Urinary bladder (tissue), 3 donors: ENCODE measurements at regions not wholly inside any gene's neighbourhood (a gene's known extent, or its start where the extent isn't known, plus 50 kb on each side); places are given as distances from the start of the nearest gene placed in this dataset.
"Not testable (repeated sequence)": the region's sequence is repeated elsewhere in the genome, so short reads cannot be mapped to it uniquely, and the experiment has no call there.

ENCODE experiments used
- DNase-seq: peaks from one replicate; pipeline ENCODE4 v3.0.0-alpha.2; 2015; ENCODE audit errors: extremely low spot score
- H3K27ac ChIP-seq: one replicate; pipeline ENCODE4 v1.5.1; 2013; ENCODE audit warnings: low read depth, mild to moderate bottlenecking, moderate library complexity
- H3K36me3 ChIP-seq: one replicate; pipeline ENCODE4 v1.6.1; 2013; ENCODE audit warnings: mild to moderate bottlenecking, moderate library complexity; ENCODE audit not compliant: insufficient read depth
- H3K4me1 ChIP-seq: one replicate; pipeline ENCODE4 v1.6.1; 2013; ENCODE audit warnings: mild to moderate bottlenecking, moderate library complexity; ENCODE audit not compliant: insufficient read depth
- H3K4me3 ChIP-seq: one replicate; pipeline ENCODE4 v1.5.1; 2013; ENCODE audit warnings: low read depth, low read length
- WGBS: extraction: QIAGEN DNeasy Blood & Tissue Kit; methylation state at CpG from one replicate; pipeline ENCODE4 v1.1.7; 2013; 5-methylcytosine and 5-hydroxymethylcytosine counted together
- donor health status: healthy with polysubstance abuse.
- donor health status: healthy.

GRCh38 chr7:49700841-49701240, 72.6 kb upstream of the VWC2 start:
- Histone ChIP-seq H3K4me1 (no peaks in the 10 kb centered on the region), H3K36me3 (no peaks in the 10 kb centered on the region), H3K4me3 (no peak overlapping the region), H3K27ac (no peak overlapping the region)
- WGBS: 91% methylated on average over 13 of the region's 13 CpGs
- no peak for DNase-seq

GRCh38 chr7:49702099-49702498, 71.3 kb upstream of the VWC2 start:
- Histone ChIP-seq H3K4me3 (no peak overlapping the region), H3K4me1 (no peaks in the 10 kb centered on the region), H3K27ac (no peak overlapping the region), H3K36me3 (no peaks in the 10 kb centered on the region)
- DNase-seq: no peak
- WGBS: 67% methylated on average over 2 of the region's 2 CpGs

- no peak for DNase-seq
- WGBS: 77% methylated on average over 4 of the region's 4 CpGs
- Histone ChIP-seq H3K27ac (no peak overlapping the region), H3K4me3 (no peak overlapping the region), H3K4me1 (no peaks in the 10 kb centered on the region), H3K36me3 (no peaks in the 10 kb centered on the region)
These were observed 70.1 kb upstream of the VWC2 start for GRCh38 chr7:49703337-49703736.

- Histone ChIP-seq H3K4me1 (no peaks in the 10 kb centered on the region), H3K36me3 (no peaks in the 10 kb centered on the region), H3K27ac (no peak overlapping the region), H3K4me3 (no peak overlapping the region)
- no peak for DNase-seq
- WGBS: 79% methylated on average over 3 of the region's 3 CpGs
These were observed 69.6 kb upstream of the VWC2 start for GRCh38 chr7:49703881-49704280.

- 61% methylated on average over 5 of the region's 5 CpGs for WGBS
- no peaks in the 10 kb centered on the region for H3K4me1 ChIP-seq
- no peak overlapping the region for H3K4me3 ChIP-seq
- no peak for DNase-seq
- no peaks in the 10 kb centered on the region for H3K36me3 ChIP-seq
- H3K27ac ChIP-seq: no peak overlapping the region
These were observed 67.3 kb upstream of the VWC2 start for GRCh38 chr7:49706106-49706505.

- WGBS: 83% methylated on average over 3 of the region's 3 CpGs
- no peaks in the 10 kb centered on the region for H3K4me1 ChIP-seq
- H3K27ac ChIP-seq: no peak overlapping the region
These were observed 65.5 kb upstream of the VWC2 start for GRCh38 chr7:49707891-49708290.

GRCh38 chr7:49708590-49708989, 64.8 kb upstream of the VWC2 start:
- 88% methylated on average over 5 of the region's 5 CpGs for WGBS

More at GRCh38 chr7:49707891-49708290, 65.5 kb upstream of the VWC2 start:
- Histone ChIP-seq H3K36me3 (no peaks in the 10 kb centered on the region), H3K4me3 (no peak overlapping the region)
- no peak for DNase-seq

GRCh38 chr7:49711072-49711723, 62.2 kb upstream of the VWC2 start:
- H3K4me3 ChIP-seq, H3K4me1 ChIP-seq, DNase-seq, H3K36me3 ChIP-seq, H3K27ac ChIP-seq: not testable (repeated sequence)
- WGBS: 93% methylated on average over 28 of the region's 28 CpGs

More at GRCh38 chr7:49708590-49708989, 64.8 kb upstream of the VWC2 start:
- DNase-seq: no peak
- no peak overlapping the region for H3K4me3 ChIP-seq
- H3K36me3 ChIP-seq: no peaks in the 10 kb centered on the region
- no peak overlapping the region for H3K27ac ChIP-seq
- no peaks in the 10 kb centered on the region for H3K4me1 ChIP-seq

GRCh38 chr7:49714182-49714581, 59.3 kb upstream of the VWC2 start:
- Histone ChIP-seq H3K4me3 (no peak overlapping the region), H3K36me3 (no peaks in the 10 kb centered on the region), H3K27ac (no peak overlapping the region), H3K4me1 (no peaks in the 10 kb centered on the region)
- 67% methylated on average over 2 of the region's 2 CpGs for WGBS
- no peak for DNase-seq

GRCh38 chr7:49715486-49715885, 58.0 kb upstream of the VWC2 start:
- 86% methylated on average over 2 of the region's 2 CpGs for WGBS

GRCh38 chr7:49717547-49717946, 55.9 kb upstream of the VWC2 start:
- no peaks in the 10 kb centered on the region for H3K36me3 ChIP-seq
- no peaks in the 10 kb centered on the region for H3K4me1 ChIP-seq
- H3K27ac ChIP-seq: no peak overlapping the region
- no peak overlapping the region for H3K4me3 ChIP-seq
- 72% methylated on average over 2 of the region's 2 CpGs for WGBS
- no peak for DNase-seq

More at GRCh38 chr7:49715486-49715885, 58.0 kb upstream of the VWC2 start:
- Histone ChIP-seq H3K4me1 (no peaks in the 10 kb centered on the region), H3K27ac (no peak overlapping the region), H3K36me3 (no peaks in the 10 kb centered on the region), H3K4me3 (no peak overlapping the region)
- DNase-seq: no peak

GRCh38 chr7:49718760-49719159, 54.7 kb upstream of the VWC2 start:
- WGBS: 61% methylated on average over 4 of the region's 4 CpGs
- Histone ChIP-seq H3K4me1 (no peaks in the 10 kb centered on the region), H3K4me3 (no peak overlapping the region), H3K27ac (no peak overlapping the region), H3K36me3 (no peaks in the 10 kb centered on the region)
- no peak for DNase-seq

GRCh38 chr7:49721441-49721840, 52.0 kb upstream of the VWC2 start:
- 69% methylated on average over 4 of the region's 4 CpGs for WGBS
- no peaks in the 10 kb centered on the region for H3K36me3 ChIP-seq
- DNase-seq: no peak
- no peak overlapping the region for H3K4me3 ChIP-seq
- no peaks in the 10 kb centered on the region for H3K4me1 ChIP-seq
- no peak overlapping the region for H3K27ac ChIP-seq
